ENCODE measurements at regions not wholly inside any gene's neighbourhood (a gene's known extent, or its start where the extent isn't known, plus 50 kb on each side); places are given as distances from the start of the nearest gene placed in this dataset.

- Histone ChIP-seq H3K4me1 (ENCODE audit: control insufficient read depth, insufficient read depth, low read length) (no peaks in the 10 kb centered on the region), H3K9me3 (ENCODE audit: control insufficient read depth, insufficient read depth, low read length) (no peaks in the 10 kb centered on the region), H3K4me3 (ENCODE audit: low read depth, low read length) (no peak overlapping the region), H3K27me3 (ENCODE audit: control insufficient read depth, insufficient read depth, low read length) (no peaks in the 10 kb centered on the region), H3K9ac (ENCODE audit: low read depth, low read length) (no peak overlapping the region), H3K36me3 (ENCODE audit: control insufficient read depth, insufficient read depth, low read length) (no peaks in the 10 kb centered on the region)
Measured at GRCh38 chr3:71846185-71846584, 61.2 kb upstream of the PROK2 start.

GRCh38 chr3:71843071-71843470, 58.1 kb upstream of the PROK2 start:
- Histone ChIP-seq H3K4me3 (ENCODE audit: low read depth, low read length) (no peak overlapping the region), H3K36me3 (ENCODE audit: control insufficient read depth, insufficient read depth, low read length) (no peaks in the 10 kb centered on the region), H3K9ac (ENCODE audit: low read depth, low read length) (no peak overlapping the region), H3K27me3 (ENCODE audit: control insufficient read depth, insufficient read depth, low read length) (no peaks in the 10 kb centered on the region), H3K4me1 (ENCODE audit: control insufficient read depth, insufficient read depth, low read length) (no peaks in the 10 kb centered on the region), H3K9me3 (ENCODE audit: control insufficient read depth, insufficient read depth, low read length) (no peaks in the 10 kb centered on the region)

- Histone ChIP-seq H3K4me3 (ENCODE audit: low read depth, low read length) (no peak overlapping the region), H3K27me3 (ENCODE audit: control insufficient read depth, insufficient read depth, low read length) (no peaks in the 10 kb centered on the region), H3K4me1 (ENCODE audit: control insufficient read depth, insufficient read depth, low read length) (peaks cover 5% of the 10 kb centered on the region), H3K9ac (ENCODE audit: low read depth, low read length) (no peak overlapping the region), H3K36me3 (ENCODE audit: control insufficient read depth, insufficient read depth, low read length) (no peaks in the 10 kb centered on the region), H3K9me3 (ENCODE audit: control insufficient read depth, insufficient read depth, low read length) (no peaks in the 10 kb centered on the region)
Measured at GRCh38 chr3:71838406-71838805, 53.5 kb upstream of the PROK2 start.
